HFF-Myc (cell line): ENCODE measurements at regions not wholly inside any gene's neighbourhood (a gene's known extent, or its start where the extent isn't known, plus 50 kb on each side); places are given as distances from the start of the nearest gene placed in this dataset.

Experiments
- DNase-seq: peaks from one replicate; pipeline ENCODE4 v3.0.0-alpha.2; 2011; ENCODE audit warnings: low read depth; ENCODE audit errors: extremely low read depth
- H3K4me3 ChIP-seq: replicated peaks from 2 replicates; pipeline ENCODE4 v1.5.1; 2011; ENCODE audit warnings: low read depth, mild to moderate bottlenecking, control low read depth, low read length
- TF ChIP-seq, protein P1 (sequence below): IDR thresholded peaks from 2 replicates; pipeline ENCODE4 v1.5.1; 2012; ENCODE audit warnings: mild to moderate bottlenecking, low read depth, low read length, control low read depth; ENCODE audit errors: missing control alignments

DNA sequence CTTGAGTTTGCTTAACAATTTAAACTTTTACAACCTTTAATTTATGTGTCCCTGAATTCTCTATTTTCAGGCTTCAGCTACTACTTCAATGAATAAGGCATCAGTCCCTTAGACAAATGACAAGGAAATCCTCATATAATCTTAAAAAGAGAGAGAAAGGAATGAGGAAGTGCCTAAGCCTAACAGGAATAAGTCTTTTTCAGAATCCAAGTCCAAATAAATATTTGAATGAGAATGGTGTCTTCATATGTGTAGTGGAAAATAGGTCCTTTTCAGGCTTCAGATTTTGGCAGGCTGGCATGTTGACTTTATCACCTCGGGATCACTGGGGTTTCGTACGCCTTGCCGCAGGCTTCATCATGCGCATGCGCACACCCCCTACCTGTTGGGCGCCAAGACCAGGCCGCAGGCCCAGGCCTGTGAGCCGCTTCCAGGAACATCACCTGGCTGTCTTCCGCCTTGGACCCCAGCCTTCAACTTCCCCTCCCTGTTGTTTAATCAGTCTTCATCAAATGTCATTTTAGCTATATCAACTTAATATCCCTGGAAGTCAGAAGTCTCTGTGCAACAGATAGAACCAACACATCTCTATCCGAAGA lies 334.5 kb downstream of the SOX2 start:
- no peak overlapping the region for H3K4me3 ChIP-seq
- TF ChIP-seq, protein P1, sequence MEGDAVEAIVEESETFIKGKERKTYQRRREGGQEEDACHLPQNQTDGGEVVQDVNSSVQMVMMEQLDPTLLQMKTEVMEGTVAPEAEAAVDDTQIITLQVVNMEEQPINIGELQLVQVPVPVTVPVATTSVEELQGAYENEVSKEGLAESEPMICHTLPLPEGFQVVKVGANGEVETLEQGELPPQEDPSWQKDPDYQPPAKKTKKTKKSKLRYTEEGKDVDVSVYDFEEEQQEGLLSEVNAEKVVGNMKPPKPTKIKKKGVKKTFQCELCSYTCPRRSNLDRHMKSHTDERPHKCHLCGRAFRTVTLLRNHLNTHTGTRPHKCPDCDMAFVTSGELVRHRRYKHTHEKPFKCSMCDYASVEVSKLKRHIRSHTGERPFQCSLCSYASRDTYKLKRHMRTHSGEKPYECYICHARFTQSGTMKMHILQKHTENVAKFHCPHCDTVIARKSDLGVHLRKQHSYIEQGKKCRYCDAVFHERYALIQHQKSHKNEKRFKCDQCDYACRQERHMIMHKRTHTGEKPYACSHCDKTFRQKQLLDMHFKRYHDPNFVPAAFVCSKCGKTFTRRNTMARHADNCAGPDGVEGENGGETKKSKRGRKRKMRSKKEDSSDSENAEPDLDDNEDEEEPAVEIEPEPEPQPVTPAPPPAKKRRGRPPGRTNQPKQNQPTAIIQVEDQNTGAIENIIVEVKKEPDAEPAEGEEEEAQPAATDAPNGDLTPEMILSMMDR, result no peak
- DNase-seq, result no peak

DNA sequence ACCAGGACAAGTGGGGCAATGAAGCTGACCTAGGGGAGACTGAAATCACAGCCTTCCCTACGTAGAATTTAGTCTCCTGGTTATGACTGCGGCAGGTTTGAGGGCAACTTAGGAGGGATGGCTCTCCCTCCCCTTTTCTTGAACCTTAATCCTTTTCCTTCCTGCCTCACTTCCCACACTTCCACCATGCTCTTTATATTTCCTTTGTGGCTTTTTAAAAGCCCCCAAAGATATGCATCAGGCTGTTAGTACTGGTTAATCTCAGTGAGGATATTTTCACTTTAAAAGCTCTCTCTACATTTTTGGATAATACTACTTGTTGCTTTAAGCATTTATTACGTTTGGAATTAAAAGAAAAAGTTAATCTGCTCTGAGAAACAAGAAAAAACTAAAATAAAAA lies 339.2 kb downstream of the SOX2 start:
- DNase-seq, result no peak
- TF ChIP-seq, protein P1, result no peak
- H3K4me3 ChIP-seq, result no peak overlapping the region

DNA sequence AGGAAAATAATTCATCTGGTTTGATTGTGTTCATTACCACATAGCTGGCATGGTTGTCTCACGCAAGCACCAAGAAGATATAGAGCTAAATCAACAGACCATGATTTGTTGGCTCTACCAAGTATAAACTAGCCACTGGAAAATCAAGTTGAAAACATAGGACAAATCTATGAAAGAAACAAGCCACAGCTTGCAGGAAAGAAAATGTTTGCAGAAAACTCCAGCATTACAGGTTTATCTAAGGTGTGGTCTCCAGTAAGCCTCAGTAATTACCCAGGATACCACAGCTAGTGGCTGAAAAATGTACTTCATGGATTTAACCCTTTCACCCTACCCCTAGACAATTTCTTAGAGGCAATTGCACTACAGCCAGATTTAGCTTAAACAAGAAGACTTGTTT lies 340.6 kb downstream of the SOX2 start:
- H3K4me3 ChIP-seq, result no peak overlapping the region
- no peak for DNase-seq
- TF ChIP-seq, protein P1, result no peak

- TF ChIP-seq, protein P1, result no peak
- no peak overlapping the region for H3K4me3 ChIP-seq
- DNase-seq, result no peak
Measured at GRCh38 chr3:182052757-182053156, 341.0 kb downstream of the SOX2 start.

GRCh38 chr3:182058488-182058887 lies 346.8 kb downstream of the SOX2 start:
- TF ChIP-seq, protein P1, result no peak
- H3K4me3 ChIP-seq, result no peak overlapping the region
- DNase-seq, result no peak

GRCh38 chr3:182063742-182064141 lies 352.0 kb downstream of the SOX2 start:
- TF ChIP-seq, protein P1, result no peak
- no peak overlapping the region for H3K4me3 ChIP-seq
- no peak for DNase-seq

DNA sequence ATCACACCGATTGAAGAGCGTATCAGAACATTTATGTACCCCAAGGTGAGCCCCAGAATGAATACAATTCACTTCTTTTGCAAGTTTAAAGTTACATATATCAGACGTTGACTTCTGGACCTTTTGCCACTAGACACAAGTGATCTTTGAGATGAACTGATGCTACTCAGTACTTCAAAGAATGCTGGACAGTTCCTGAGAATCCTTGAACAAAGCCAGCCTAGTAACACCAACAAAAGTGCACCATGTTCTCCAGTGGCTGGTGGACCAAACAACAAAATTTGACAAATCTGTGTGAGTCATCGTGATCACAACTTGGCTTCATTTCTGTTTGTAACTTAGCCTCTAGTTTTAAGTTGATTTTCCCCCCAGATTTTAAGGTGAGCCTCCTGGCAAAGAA lies 355.7 kb downstream of the SOX2 start:
- no peak for DNase-seq
- TF ChIP-seq, protein P1, result no peak
- H3K4me3 ChIP-seq, result no peak overlapping the region
